ENCODE measurements at regions not wholly inside any gene's neighbourhood (a gene's known extent, or its start where the extent isn't known, plus 50 kb on each side); places are given as distances from the start of the nearest gene placed in this dataset.
"Not testable (repeated sequence)": the region's sequence is repeated elsewhere in the genome, so short reads cannot be mapped to it uniquely, and the experiment has no call there.

DNA sequence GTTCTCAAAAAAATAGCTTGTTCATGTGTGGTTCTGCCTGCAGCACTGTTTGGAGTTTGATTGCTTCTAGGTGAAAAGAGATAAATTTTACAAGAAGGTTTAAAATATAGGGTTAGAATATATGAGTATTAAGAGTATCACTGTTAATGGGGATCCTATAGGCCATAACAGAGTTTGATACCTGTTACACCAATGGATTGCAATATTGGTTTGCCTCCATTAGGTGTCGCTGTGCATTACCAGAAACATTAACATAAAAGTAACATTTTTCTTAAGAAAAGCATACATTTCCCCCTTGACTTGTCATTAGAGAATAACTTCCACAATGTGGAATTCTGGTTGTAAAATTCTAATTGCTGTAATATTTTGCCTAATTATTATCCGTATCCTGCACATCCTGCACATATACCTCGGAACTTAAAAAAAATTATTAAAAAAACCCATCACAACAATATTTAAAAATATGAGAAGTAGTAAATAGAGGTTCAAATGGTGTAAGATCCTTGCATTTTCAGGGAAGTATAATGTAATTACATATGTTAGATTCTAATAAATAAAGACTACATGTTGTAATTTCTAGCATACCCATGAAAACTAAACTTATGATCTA lies 63.0 kb downstream of the CYP4A11 start:
- POLR2A ChIA-PET; H3K4me1 Mint-ChIP-seq; H3K27me3 Mint-ChIP-seq; H3K27ac Mint-ChIP-seq; H3K4me3 Mint-ChIP-seq; ATAC-seq; H3K36me3 Mint-ChIP-seq (ENCODE audit: low read depth); CTCF ChIA-PET; intact Hi-C loops (cut with DNase I, micrococcal nuclease); H3K9me3 Mint-ChIP-seq (ENCODE audit: low read depth): not testable (repeated sequence)
- DNase-seq: peak; percentile 47

DNA sequence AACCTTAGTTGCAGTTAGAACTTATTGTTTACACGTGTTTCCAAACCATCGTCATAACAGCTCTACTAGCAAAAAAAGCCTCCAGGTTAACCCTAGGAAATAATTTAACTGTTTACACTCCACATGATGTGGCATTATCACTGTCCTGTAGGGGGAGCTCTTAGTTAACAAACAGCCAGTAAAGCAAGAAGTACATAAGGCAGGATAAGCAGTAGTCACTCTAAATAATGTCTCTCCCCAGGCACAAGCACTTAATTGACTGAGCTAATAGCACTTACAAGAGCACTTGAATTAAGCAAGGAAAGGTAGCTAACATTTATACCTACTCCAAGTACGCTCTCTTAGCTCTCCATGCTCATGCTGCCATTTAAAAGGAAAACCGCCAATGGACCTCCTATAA lies 65.2 kb downstream of the CYP4A11 start:
- CTCF ChIA-PET: interaction anchor here (0.6 kb wide), 1 partner anchor 12 kb away, joined by 5 read pairs; no protein-coding TSS in a partner anchor
- ATAC-seq; H3K36me3 Mint-ChIP-seq (ENCODE audit: low read depth); H3K27me3 Mint-ChIP-seq; H3K9me3 Mint-ChIP-seq (ENCODE audit: low read depth); H3K4me3 Mint-ChIP-seq; DNase-seq; H3K4me1 Mint-ChIP-seq; POLR2A ChIA-PET; H3K27ac Mint-ChIP-seq; intact Hi-C loops (cut with DNase I, micrococcal nuclease): not testable (repeated sequence)
